Parathyroid adenoma (tissue), 2 donors: ENCODE measurements at regions not wholly inside any gene's neighbourhood (a gene's known extent, or its start where the extent isn't known, plus 50 kb on each side); places are given as distances from the start of the nearest gene placed in this dataset.

Source experiments
- H2AFZ ChIP-seq: fragments of 300-600 bp; sonication (generic); one replicate; pipeline ENCODE4 v1.7.0; 2017; ENCODE audit warnings: antibody characterized with exemption, mild to moderate bottlenecking
- H3K27ac ChIP-seq: fragments of 300-600 bp; sonication (generic); one replicate; pipeline ENCODE4 v1.7.0; 2017
- H3K27me3 ChIP-seq: fragments of 300-600 bp; sonication (generic); one replicate; pipeline ENCODE4 v1.7.0; 2017; ENCODE audit warnings: low read length; ENCODE audit not compliant: control insufficient read depth, insufficient read depth
- H3K36me3 ChIP-seq: fragments of 300-600 bp; sonication (generic); one replicate; pipeline ENCODE4 v1.7.0; 2017; ENCODE audit warnings: low read length; ENCODE audit not compliant: control insufficient read depth, insufficient read depth
- H3K4me1 ChIP-seq: fragments of 300-600 bp; sonication (generic); one replicate; pipeline ENCODE4 v1.7.0; 2017; ENCODE audit warnings: control low read depth
- H3K4me2 ChIP-seq: fragments of 300-600 bp; sonication (generic); one replicate; pipeline ENCODE4 v1.7.0; 2017; ENCODE audit warnings: low read length
- H3K4me3 ChIP-seq: fragments of 300-600 bp; sonication (generic); one replicate; pipeline ENCODE4 v1.7.0; 2017; ENCODE audit warnings: low read depth, low read length
- H3K79me2 ChIP-seq: fragments of 300-600 bp; sonication (generic); one replicate; pipeline ENCODE4 v1.7.0; 2017; ENCODE audit warnings: control low read depth
- H3K9ac ChIP-seq: fragments of 300-600 bp; sonication (generic); one replicate; pipeline ENCODE4 v1.7.0; 2017; ENCODE audit warnings: mild to moderate bottlenecking
- H3K9me3 ChIP-seq: fragments of 300-600 bp; sonication (generic); one replicate; pipeline ENCODE4 v1.7.0; 2017; ENCODE audit warnings: low read length; ENCODE audit not compliant: control insufficient read depth
- CTCF ChIP-seq: fragments of 300-600 bp; sonication (generic); IDR thresholded peaks from one replicate; pipeline ENCODE4 v1.7.0; 2017; ENCODE audit warnings: antibody characterized with exemption, mild to moderate bottlenecking
- donor health status: primary hyperparathyroidism.

- Histone ChIP-seq H3K27me3 (no peaks in the 10 kb centered on the region), H3K36me3 (no peaks in the 10 kb centered on the region), H3K79me2 (no peaks in the 10 kb centered on the region), H3K9me3 (no peaks in the 10 kb centered on the region), H3K4me1 (no peaks in the 10 kb centered on the region), H3K4me3 (no peak overlapping the region), H2AFZ (no peak overlapping the region), H3K9ac (no peak overlapping the region), H3K27ac (no peak overlapping the region), H3K4me2 (no peak overlapping the region)
- no peak for TF ChIP-seq CTCF
Observed at GRCh38 chr12:5377997-5378592, 53.8 kb upstream of the NTF3 start.

DNA sequence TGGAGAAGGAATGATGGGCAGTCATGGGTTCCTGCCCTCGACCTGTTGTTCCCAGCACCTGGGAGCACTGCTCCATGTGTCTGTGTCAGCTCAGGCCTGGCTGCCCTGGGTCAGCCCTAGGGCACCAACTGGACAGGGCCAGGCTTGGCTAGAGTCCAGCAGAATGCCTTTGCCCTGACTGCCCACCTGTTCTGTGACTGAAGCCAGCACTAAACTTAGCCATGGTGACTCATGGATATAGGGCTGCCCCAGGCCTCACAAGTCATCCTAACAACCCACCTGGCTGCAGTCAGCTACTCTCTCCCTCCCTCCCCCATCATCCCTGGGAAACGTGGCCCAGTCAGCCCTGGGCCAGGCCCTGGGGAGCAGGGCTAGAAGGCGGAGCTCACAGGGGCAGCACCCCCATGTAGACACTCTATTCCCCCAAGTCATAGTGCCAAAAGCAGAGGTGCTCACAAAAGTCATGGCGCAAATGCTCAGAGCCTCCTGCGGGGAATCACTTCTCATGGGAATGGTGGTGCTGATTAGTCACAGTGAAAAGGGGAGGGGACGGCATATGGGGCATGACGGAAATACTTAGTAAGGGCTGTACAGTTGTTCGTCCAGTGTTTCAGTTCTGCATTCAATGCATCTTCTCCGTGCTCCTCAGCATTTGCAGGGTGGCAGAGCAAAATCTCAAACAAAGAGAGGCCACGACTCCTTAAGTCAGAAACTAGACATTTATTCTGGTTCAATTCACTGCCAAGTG lies 52.0 kb upstream of the NTF3 start:
- no peaks in the 10 kb centered on the region for H3K4me1 ChIP-seq
- no peaks in the 10 kb centered on the region for H3K36me3 ChIP-seq
- H3K4me2 ChIP-seq = no peak overlapping the region
- no peak overlapping the region for H3K4me3 ChIP-seq
- no peaks in the 10 kb centered on the region for H3K27me3 ChIP-seq
- no peak for TF ChIP-seq CTCF
- no peaks in the 10 kb centered on the region for H3K9me3 ChIP-seq
- H3K79me2 ChIP-seq = no peaks in the 10 kb centered on the region
- H3K27ac ChIP-seq = no peak overlapping the region
- H3K9ac ChIP-seq = no peak overlapping the region
- no peak overlapping the region for H2AFZ ChIP-seq
